HEK293T (cell line): ENCODE measurements at regions not wholly inside any gene's neighbourhood (a gene's known extent, or its start where the extent isn't known, plus 50 kb on each side); places are given as distances from the start of the nearest gene placed in this dataset.

Experiments
- CTCF ChIA-PET: fragments of 350-600 bp; formaldehyde crosslinking; extraction: SDS; loops from one replicate; lab custom pipeline; 2021; ENCODE audit warnings: antibody characterized with exemption, inconsistent platforms; lab: Yijun Ruan, JAX
- POLR2A ChIA-PET: fragments of 350-600 bp; formaldehyde crosslinking; extraction: SDS; loops from one replicate; lab custom pipeline; 2020; ENCODE audit warnings: antibody characterized with exemption, inconsistent platforms; lab: Yijun Ruan, JAX
- DNase-seq: peaks from one replicate; pipeline ENCODE4 v3.0.0; 2012; ENCODE audit warnings: mixed read lengths; ENCODE audit errors: extremely low spot score
- ARNT ChIP-seq: fragments of 450-650 bp; IDR thresholded peaks from 2 replicates; pipeline ENCODE4 v1.6.1; 2017; ENCODE audit warnings: mild to moderate bottlenecking
- BHLHE40 ChIP-seq: fragments of 450-650 bp; IDR thresholded peaks from 2 replicates; pipeline ENCODE4 v1.6.1; 2016; ENCODE audit warnings: mild to moderate bottlenecking, moderate library complexity, borderline replicate concordance
- CTBP1 ChIP-seq: fragments of 450-650 bp; IDR thresholded peaks from 2 replicates; pipeline ENCODE4 v1.6.1; 2016; ENCODE audit warnings: borderline replicate concordance
- ELF4 ChIP-seq: fragments of 450-650 bp; IDR thresholded peaks from 2 replicates; pipeline ENCODE4 v1.6.1; 2017; ENCODE audit warnings: antibody characterized with exemption
- FOXA1 ChIP-seq: fragments of 450-650 bp; IDR thresholded peaks from 2 replicates; pipeline ENCODE4 v1.6.1; 2016; ENCODE audit warnings: mild to moderate bottlenecking
- FOXK2 ChIP-seq: fragments of 450-650 bp; IDR thresholded peaks from 2 replicates; pipeline ENCODE4 v1.6.1; 2016; ENCODE audit warnings: mild to moderate bottlenecking
- FOXM1 ChIP-seq: fragments of 450-650 bp; IDR thresholded peaks from 2 replicates; pipeline ENCODE4 v1.6.1; 2017; ENCODE audit warnings: mild to moderate bottlenecking, borderline replicate concordance
- HDGF ChIP-seq: fragments of 450-650 bp; IDR thresholded peaks from 2 replicates; pipeline ENCODE4 v1.6.1; 2017; ENCODE audit warnings: antibody characterized with exemption, borderline replicate concordance
- L3MBTL2 ChIP-seq: fragments of 450-650 bp; conservative IDR thresholded peaks from 2 replicates; pipeline ENCODE4 v1.6.1; 2016; ENCODE audit warnings: mild to moderate bottlenecking
- LEF1 ChIP-seq: fragments of 450-650 bp; IDR thresholded peaks from 2 replicates; pipeline ENCODE4 v1.6.1; 2017; ENCODE audit warnings: mild to moderate bottlenecking, borderline replicate concordance
- NFRKB ChIP-seq: fragments of 450-650 bp; IDR thresholded peaks from 2 replicates; pipeline ENCODE4 v1.6.1; 2016; ENCODE audit warnings: mild to moderate bottlenecking, moderate library complexity
- SP1 ChIP-seq: fragments of 450-650 bp; IDR thresholded peaks from 2 replicates; pipeline ENCODE4 v1.6.1; 2017
- SUZ12 ChIP-seq: fragments of 450-650 bp; IDR thresholded peaks from 2 replicates; pipeline ENCODE4 v1.6.1; 2016; ENCODE audit warnings: mild to moderate bottlenecking
- TARDBP ChIP-seq: fragments of 450-650 bp; IDR thresholded peaks from 2 replicates; pipeline ENCODE4 v1.6.1; 2016
- ZNF384 ChIP-seq: fragments of 450-650 bp; IDR thresholded peaks from 2 replicates; pipeline ENCODE4 v1.6.1; 2016
- TF ChIP-seq, protein P1 (sequence below): fragments of 450-650 bp; IDR thresholded peaks from 2 replicates; pipeline ENCODE4 v1.6.1; 2016

DNA sequence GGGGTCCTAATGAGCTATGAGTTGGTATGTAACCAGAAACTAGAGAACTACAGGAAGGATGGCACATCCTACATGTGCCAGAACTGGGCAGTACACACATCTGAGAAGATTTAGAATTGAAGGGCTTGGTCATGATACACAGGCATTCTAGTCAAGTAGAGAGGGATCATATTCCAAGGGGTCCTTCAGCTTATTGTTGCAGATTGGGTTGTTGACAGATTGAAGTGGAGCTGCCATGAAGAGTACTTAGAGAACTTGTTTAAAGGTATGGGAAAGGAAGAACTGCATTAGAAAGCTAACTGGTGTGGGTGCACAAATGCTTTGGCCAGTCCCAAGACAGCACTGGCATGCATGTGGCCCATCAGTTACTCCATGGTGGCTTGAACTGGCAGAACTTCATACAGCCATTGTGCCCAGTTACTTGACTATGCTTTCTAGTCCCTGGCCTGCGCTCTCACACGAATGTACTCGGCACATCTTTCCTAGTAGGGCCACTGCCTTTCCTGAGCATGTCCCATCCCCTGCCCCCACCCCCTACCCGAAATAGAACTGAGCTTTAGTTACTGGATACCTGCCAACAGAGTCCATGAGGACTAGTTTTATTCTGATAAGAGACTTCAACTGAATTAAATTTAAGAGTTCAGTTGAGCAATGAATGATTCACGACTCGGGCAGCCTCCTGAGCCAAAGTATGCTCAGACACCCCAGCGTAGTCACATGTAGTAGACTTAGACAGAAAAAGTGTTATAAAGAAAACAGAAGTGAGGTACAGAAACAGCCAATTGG lies 64.0 kb downstream of the CCNG2 start:
- no peak for DNase-seq
- ChIA-PET POLR2A (no interaction called here), CTCF (no interaction called here)
- TF ChIP-seq, protein P1, sequence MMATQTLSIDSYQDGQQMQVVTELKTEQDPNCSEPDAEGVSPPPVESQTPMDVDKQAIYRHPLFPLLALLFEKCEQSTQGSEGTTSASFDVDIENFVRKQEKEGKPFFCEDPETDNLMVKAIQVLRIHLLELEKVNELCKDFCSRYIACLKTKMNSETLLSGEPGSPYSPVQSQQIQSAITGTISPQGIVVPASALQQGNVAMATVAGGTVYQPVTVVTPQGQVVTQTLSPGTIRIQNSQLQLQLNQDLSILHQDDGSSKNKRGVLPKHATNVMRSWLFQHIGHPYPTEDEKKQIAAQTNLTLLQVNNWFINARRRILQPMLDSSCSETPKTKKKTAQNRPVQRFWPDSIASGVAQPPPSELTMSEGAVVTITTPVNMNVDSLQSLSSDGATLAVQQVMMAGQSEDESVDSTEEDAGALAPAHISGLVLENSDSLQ, result no peak
- no peak for TF ChIP-seq FOXA1
- TF ChIP-seq FOXM1, result no peak
- no peak for TF ChIP-seq SP1
- TF ChIP-seq ELF4, result no peak

DNA sequence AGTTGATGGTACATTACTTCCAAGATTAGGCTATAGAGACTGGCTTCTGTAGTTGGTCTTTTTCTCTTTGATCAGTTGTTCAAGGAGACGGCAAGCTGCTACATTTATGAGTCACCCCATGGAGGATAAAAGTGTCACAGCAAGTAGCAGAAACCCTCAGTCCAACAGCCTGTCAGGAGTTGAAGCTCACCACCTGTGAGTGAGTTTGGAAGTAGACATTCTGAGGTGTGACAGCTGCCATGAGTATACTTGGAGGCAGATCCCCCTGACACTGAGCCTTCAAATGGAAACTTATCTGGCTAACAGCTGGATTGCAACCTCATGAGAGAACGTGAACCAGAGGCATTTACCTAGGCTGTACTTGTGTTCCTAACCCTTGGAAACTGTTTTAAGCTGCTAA lies 68.0 kb downstream of the CCNG2 start:
- no peak for DNase-seq
- ChIA-PET POLR2A (no interaction called here), CTCF (no interaction called here)
- TF ChIP-seq FOXK2, result no peak
- TF ChIP-seq CTBP1, result no peak
- no peak for TF ChIP-seq NFRKB
- no peak for TF ChIP-seq FOXM1
- TF ChIP-seq BHLHE40, result no peak
- TF ChIP-seq TARDBP, result no peak
- no peak for TF ChIP-seq ARNT
- no peak for TF ChIP-seq HDGF
- TF ChIP-seq LEF1, result no peak
- no peak for TF ChIP-seq ZNF384
- no peak for TF ChIP-seq SP1

DNA sequence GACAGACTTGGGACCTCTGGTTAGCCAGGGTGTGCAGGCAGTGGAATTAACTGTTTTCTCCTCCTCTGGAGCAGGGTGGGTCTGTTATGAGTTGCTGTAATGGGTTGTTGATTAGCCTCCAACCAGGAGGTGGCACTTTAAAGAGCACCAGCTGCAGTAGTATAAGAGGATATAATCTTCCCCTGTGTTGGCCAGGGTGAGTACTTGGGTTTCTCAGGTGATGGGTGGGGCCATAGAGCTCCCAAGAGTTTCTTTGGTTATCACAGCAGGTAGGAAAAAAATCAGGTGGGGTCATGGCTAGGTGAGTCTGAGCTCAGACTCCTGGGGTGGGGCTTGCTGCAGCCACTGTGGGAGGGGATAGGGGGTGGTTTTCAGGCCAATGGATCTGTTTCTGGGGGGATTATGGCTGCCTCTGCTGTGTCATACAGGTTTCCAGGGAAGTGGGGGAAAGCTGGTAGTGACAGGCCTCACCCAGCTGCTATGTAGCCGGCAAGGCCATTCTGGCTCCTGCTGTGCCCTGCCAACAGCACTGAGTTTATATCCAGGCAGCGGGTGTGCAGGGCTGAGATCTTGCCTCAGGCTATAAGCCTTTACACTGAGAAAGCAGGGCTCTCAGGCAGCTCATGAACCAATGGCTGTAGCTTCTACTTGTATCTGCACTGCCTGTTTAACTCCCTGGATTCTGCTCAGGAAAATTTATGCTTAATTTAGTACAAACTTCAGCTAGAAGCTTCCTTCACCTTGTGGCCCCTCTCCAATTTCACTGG lies 70.1 kb downstream of the CCNG2 start:
- TF ChIP-seq ZNF384 (no peak), CTBP1 (no peak), FOXA1 (no peak), FOXK2 (no peak), SUZ12 (no peak)
- POLR2A ChIA-PET, result no interaction called here
- CTCF ChIA-PET, result no interaction called here
- DNase-seq, result no peak

DNA sequence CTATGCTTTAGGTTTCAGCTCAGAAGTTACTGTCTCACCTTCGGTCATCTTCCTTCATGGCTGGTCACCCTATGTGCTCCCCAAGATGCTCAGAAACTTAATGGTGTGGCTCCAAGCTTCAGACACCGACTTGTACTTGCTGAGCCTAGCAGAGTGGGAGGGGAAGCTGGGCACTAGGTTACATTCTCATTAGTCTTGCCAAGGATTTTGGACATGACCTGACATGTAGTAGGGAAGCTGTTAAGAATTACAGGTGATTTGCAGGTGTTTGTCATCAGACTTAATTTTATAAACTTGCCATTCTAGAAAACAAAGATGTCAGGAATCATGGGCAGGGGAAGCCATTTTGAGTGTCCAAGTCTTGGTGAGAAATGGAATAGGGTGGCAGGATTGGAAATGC lies 72.4 kb downstream of the CCNG2 start:
- ChIA-PET POLR2A (no interaction called here), CTCF (no interaction called here)
- TF ChIP-seq LEF1 (no peak), FOXM1 (no peak), FOXA1 (no peak), HDGF (no peak)
- TF ChIP-seq, protein P1, result no peak
- DNase-seq, result no peak

DNA sequence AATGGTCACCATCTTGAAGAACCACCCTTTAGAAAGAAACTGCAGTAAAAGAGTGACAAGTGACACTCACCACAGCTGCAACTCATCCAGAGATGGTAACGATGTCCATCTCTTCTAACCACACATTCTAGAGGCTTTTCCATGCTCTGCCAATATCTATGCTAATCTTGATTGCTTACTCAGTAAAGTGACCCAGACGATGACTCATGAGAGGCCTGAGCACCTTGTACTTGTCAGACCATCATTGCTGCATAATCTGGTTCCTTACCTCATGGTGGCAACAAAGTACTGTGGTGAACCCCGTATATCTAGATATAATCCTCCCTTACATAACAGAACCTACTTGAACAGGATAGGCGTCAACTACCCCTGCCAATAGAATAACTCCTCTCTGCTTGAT lies 75.6 kb downstream of the CCNG2 start:
- TF ChIP-seq CTBP1 (no peak), ELF4 (no peak), FOXA1 (no peak), FOXK2 (no peak), FOXM1 (no peak), BHLHE40 (no peak), ARNT (no peak), LEF1 (no peak), ZNF384 (no peak), SUZ12 (no peak), NFRKB (no peak), SP1 (no peak)
- ChIA-PET CTCF (interaction anchor here (0.6 kb wide), 1 partner anchor 76 kb away, joined by 3 read pairs; no protein-coding TSS in a partner anchor), POLR2A (no interaction called here)
- no peak for DNase-seq

DNA sequence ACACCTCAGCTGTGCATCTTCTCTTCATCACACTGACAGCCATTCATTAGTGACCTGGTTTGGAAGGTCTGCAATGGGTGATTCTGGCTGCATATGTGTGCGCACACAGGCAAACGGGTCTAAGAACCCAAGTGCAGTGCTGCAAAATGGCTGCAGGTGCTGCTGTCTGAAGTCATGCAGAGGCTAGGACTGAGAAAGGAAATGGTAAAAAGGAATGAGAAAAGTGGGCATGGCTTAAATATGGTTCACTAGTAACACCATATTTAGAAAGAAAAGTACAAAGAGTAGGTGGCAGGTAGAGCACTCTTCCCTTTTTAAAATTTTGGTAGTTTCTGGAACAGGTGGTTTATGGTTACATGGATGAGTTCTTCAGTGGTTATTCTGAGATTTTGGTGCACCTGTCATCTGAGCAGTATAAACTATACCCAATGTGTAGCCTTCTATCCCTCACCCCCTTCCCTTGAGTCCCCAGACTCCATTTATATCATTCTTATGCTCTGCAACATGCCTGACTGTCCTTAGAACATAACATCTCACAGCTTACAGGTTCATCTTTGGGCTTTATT lies 78.4 kb downstream of the CCNG2 start:
- ChIA-PET POLR2A (no interaction called here), CTCF (no interaction called here)
- TF ChIP-seq FOXK2, result no peak
- TF ChIP-seq, protein P1, result no peak
- TF ChIP-seq SUZ12, result no peak
- no peak for TF ChIP-seq L3MBTL2
- no peak for TF ChIP-seq FOXA1
- no peak for TF ChIP-seq CTBP1
- no peak for TF ChIP-seq LEF1
- TF ChIP-seq ZNF384, result no peak
- no peak for TF ChIP-seq BHLHE40
- TF ChIP-seq TARDBP, result no peak
- TF ChIP-seq HDGF, result no peak
- TF ChIP-seq NFRKB, result no peak
- TF ChIP-seq FOXM1, result no peak
- no peak for TF ChIP-seq ARNT
- TF ChIP-seq SP1, result no peak
- no peak for TF ChIP-seq ELF4
- DNase-seq, result no peak
